HepG2 (cell line): ENCODE measurements at regions not wholly inside any gene's neighbourhood (a gene's known extent, or its start where the extent isn't known, plus 50 kb on each side); places are given as distances from the start of the nearest gene placed in this dataset.

ENCODE experiments used
- CENPBD1 ChIP-seq: sonication (generic); formaldehyde crosslinking; IDR thresholded peaks from 2 replicates; pipeline ENCODE4 v1.8.0; 2022; ENCODE audit warnings: missing genetic modification reagents, low read depth, mild to moderate bottlenecking, borderline replicate concordance
- ELF3 ChIP-seq: IDR thresholded peaks from 2 replicates; pipeline ENCODE4 v1.6.1; 2016; ENCODE audit warnings: missing genetic modification reagents, missing compliant biosample characterization
- EP300 ChIP-seq, 3 experiments: sonication (generic) in 1 of 3; formaldehyde crosslinking in 1 of 3; IDR thresholded peaks; 2 replicates each; pipeline versions ENCODE4 v1.5.1 to v1.6.1; 2011 to 2020; ENCODE audit warnings: low read depth in 2 of 3, low read length in 2 of 3, borderline replicate concordance in 1 of 3, improper control_type of control experiment in 1 of 3, mild to moderate bottlenecking in 1 of 3, missing genetic modification reagents in 1 of 3, moderate library complexity in 1 of 3
- ERF ChIP-seq: IDR thresholded peaks from 2 replicates; pipeline ENCODE4 v1.6.1; 2018; ENCODE audit warnings: missing biosample characterization, missing genetic modification reagents
- HMGXB4 ChIP-seq, 2 experiments: sonication (generic) in 1 of 2; formaldehyde crosslinking in 1 of 2; IDR thresholded peaks; 2 replicates each; pipeline versions ENCODE4 v1.4.0 to v1.6.1; 2018 to 2020; ENCODE audit warnings: missing genetic modification reagents in 2 of 2, borderline replicate concordance in 1 of 2, low read depth in 1 of 2, mild to moderate bottlenecking in 1 of 2, missing biosample characterization in 1 of 2
- KDM1A ChIP-seq: IDR thresholded peaks from 2 replicates; pipeline ENCODE4 v1.6.1; 2016; ENCODE audit warnings: missing compliant biosample characterization
- MZF1 ChIP-seq: sonication (generic); formaldehyde crosslinking; IDR thresholded peaks from 2 replicates; pipeline ENCODE4 v1.8.1; 2023; ENCODE audit warnings: mild to moderate bottlenecking, missing genetic modification reagents, borderline replicate concordance
- NCOA1 ChIP-seq: sonication (generic); formaldehyde crosslinking; IDR thresholded peaks from 2 replicates; pipeline ENCODE4 v1.9.0; 2021; ENCODE audit warnings: missing genetic modification reagents
- NR3C1 ChIP-seq: sonication (generic); formaldehyde crosslinking; IDR thresholded peaks from 2 replicates; pipeline ENCODE4 v1.4.0; 2020; ENCODE audit warnings: missing genetic modification reagents
- PATZ1 ChIP-seq: sonication (generic); formaldehyde crosslinking; IDR thresholded peaks from 2 replicates; pipeline ENCODE4 v1.4.0; 2020; ENCODE audit warnings: missing genetic modification reagents
- PHB2 ChIP-seq: fragments of 450-650 bp; IDR thresholded peaks from 2 replicates; pipeline ENCODE4 v1.6.1; 2018; ENCODE audit not compliant: partially characterized antibody
- RAD51 ChIP-seq: fragments of 450-650 bp; IDR thresholded peaks from 2 replicates; pipeline ENCODE4 v1.6.1; 2016; ENCODE audit warnings: borderline replicate concordance
- RFX1 ChIP-seq: fragments of 450-650 bp; IDR thresholded peaks from 2 replicates; pipeline ENCODE4 v1.6.1; 2017
- SOX13 ChIP-seq, 3 experiments: fragments of 450-650 bp in 1 of 3; sonication (generic) in 1 of 3; formaldehyde crosslinking in 1 of 3; IDR thresholded peaks in 2 of 3; conservative IDR thresholded peaks in 1 of 3; 2 replicates each; pipeline versions ENCODE4 v1.5.0 to v1.6.1; 2016 to 2020; ENCODE audit warnings: antibody characterized with exemption in 1 of 3, mild to moderate bottlenecking in 1 of 3, missing compliant biosample characterization in 1 of 3, missing genetic modification reagents in 1 of 3, moderate library complexity in 1 of 3
- SRSF4 ChIP-seq: fragments of 200-400 bp; formaldehyde crosslinking; IDR thresholded peaks from one replicate; pipeline ENCODE4 v1.6.1; 2018; ENCODE audit warnings: mild to moderate bottlenecking, low read depth, low read length, moderate library complexity; ENCODE audit not compliant: poor library complexity, severe bottlenecking
- SRSF9 ChIP-seq: fragments of 200-400 bp; formaldehyde crosslinking; IDR thresholded peaks from 2 replicates; pipeline ENCODE4 v1.6.1; 2018; ENCODE audit warnings: borderline replicate concordance, mild to moderate bottlenecking, low read depth, low read length; ENCODE audit not compliant: insufficient read depth, poor library complexity, severe bottlenecking
- ZFP1 ChIP-seq: IDR thresholded peaks from 2 replicates; pipeline ENCODE4 v1.6.1; 2016
- ZKSCAN1 ChIP-seq: fragments of 150-350 bp; IDR thresholded peaks from 2 replicates; pipeline ENCODE4 v1.6.1; 2014; ENCODE audit warnings: low read length
- ZMAT3 ChIP-seq: sonication (generic); formaldehyde crosslinking; conservative IDR thresholded peaks from 2 replicates; pipeline ENCODE4 v1.7.0; 2021; ENCODE audit warnings: missing genetic modification reagents
- ZMYM2 ChIP-seq: sonication (generic); formaldehyde crosslinking; IDR thresholded peaks from 2 replicates; pipeline ENCODE4 v1.8.0; 2022; ENCODE audit warnings: mild to moderate bottlenecking, missing genetic modification reagents
- ZNF274 ChIP-seq: sonication (generic); formaldehyde crosslinking; IDR thresholded peaks from 2 replicates; pipeline ENCODE4 v1.5.1; 2020; ENCODE audit warnings: mild to moderate bottlenecking, missing genetic modification reagents
- ZSCAN22 ChIP-seq: sonication (generic); formaldehyde crosslinking; IDR thresholded peaks from 2 replicates; pipeline ENCODE4 v1.4.0; 2020; ENCODE audit warnings: mild to moderate bottlenecking, missing genetic modification reagents
- ZSCAN25 ChIP-seq: sonication (generic); formaldehyde crosslinking; IDR thresholded peaks from 2 replicates; pipeline ENCODE4 v1.8.0; 2022; ENCODE audit warnings: mild to moderate bottlenecking, missing genetic modification reagents

GRCh38 chr5:96199713-96200183 is 233.3 kb downstream of the PCSK1 start (continued):
- TF ChIP-seq SOX13 (IDR thresholded peaks at IDR 0.05), result no peak
- peak in 1 of 2 experiments; percentile 93; a peak in 2 of 4 replicates for TF ChIP-seq SOX13 (CRISPR knock-in tag; conservative IDR thresholded peaks at IDR 0.05 in 1 of 2, IDR thresholded peaks at IDR 0.05 in 1 of 2)
- TF ChIP-seq SRSF9, result no peak
- no peak; the same call in 1 of the 2 replicates for TF ChIP-seq ELF3 (CRISPR knock-in tag)
- TF ChIP-seq ZSCAN25 (CRISPR knock-in tag), result no peak
- TF ChIP-seq PATZ1 (CRISPR knock-in tag), result no peak
- no peak for TF ChIP-seq NCOA1 (CRISPR knock-in tag)
- TF ChIP-seq EP300 (IDR thresholded peaks at IDR 0.05; ENCODE audit: low read depth in 2 of 2, low read length in 2 of 2), result peak in 1 of 2 experiments; percentile 88; a peak in 2 of 4 replicates
- no peak; the same call in 1 of the 2 replicates for TF ChIP-seq EP300 (CRISPR knock-in tag; IDR thresholded peaks at IDR 0.05; ENCODE audit: borderline replicate concordance)
- no peak for TF ChIP-seq MZF1 (CRISPR knock-in tag)
- no peak for TF ChIP-seq NR3C1
- TF ChIP-seq ZKSCAN1, result no peak
- no peak for TF ChIP-seq ZNF274 (CRISPR knock-in tag)
- TF ChIP-seq HMGXB4 (CRISPR knock-in tag; IDR thresholded peaks at IDR 0.05; ENCODE audit: borderline replicate concordance in 1 of 2, low read depth in 1 of 2), result peak in 1 of 2 experiments; percentile 25; a peak in 2 of 4 replicates
- TF ChIP-seq KDM1A, result no peak
- TF ChIP-seq RAD51, result no peak
- TF ChIP-seq ZFP1, result no peak
- TF ChIP-seq ZSCAN22 (CRISPR knock-in tag), result no peak
- TF ChIP-seq PHB2, result no peak
- TF ChIP-seq ZMYM2, result no peak
- 0 out of 2 replicates have a peak, but pooled peaks have one; percentile 40 for TF ChIP-seq ERF (CRISPR knock-in tag)
- TF ChIP-seq CENPBD1, result no peak
- TF ChIP-seq SRSF4, result no peak
- no peak for TF ChIP-seq ZMAT3 (CRISPR knock-in tag)
- TF ChIP-seq RFX1, result no peak
